ENCODE measurements at regions not wholly inside any gene's neighbourhood (a gene's known extent, or its start where the extent isn't known, plus 50 kb on each side); places are given as distances from the start of the nearest gene placed in this dataset.

- no peak overlapping the region for H2AFZ ChIP-seq (ENCODE audit: low read depth, low read length, severe bottlenecking)
- H3K27me3 ChIP-seq (ENCODE audit: low read length) = no peaks in the 10 kb centered on the region
- H4K20me1 ChIP-seq (ENCODE audit: low read depth, low read length) = no peaks in the 10 kb centered on the region
- no peaks in the 10 kb centered on the region for H3K36me3 ChIP-seq (ENCODE audit: low read length)
- no peak overlapping the region for H3K27ac ChIP-seq (ENCODE audit: low read depth, low read length)
- H3K9ac ChIP-seq (ENCODE audit: low read length) = no peak overlapping the region
- no peaks in the 10 kb centered on the region for H3K9me3 ChIP-seq (ENCODE audit: insufficient read depth, low read length)
- no peak overlapping the region for H3K4me3 ChIP-seq (ENCODE audit: insufficient read depth, low read length, poor library complexity, severe bottlenecking)
- H3F3A ChIP-seq (ENCODE audit: insufficient read depth) = no peaks in the 10 kb centered on the region
- no peaks in the 10 kb centered on the region for H3K9me2 ChIP-seq (replicated peaks; ENCODE audit: insufficient read depth, low read length)
- no peak overlapping the region for H3K4me2 ChIP-seq (ENCODE audit: low read depth, low read length, poor library complexity, severe bottlenecking)
- H3K79me2 ChIP-seq (ENCODE audit: insufficient read depth, low read length) = no peaks in the 10 kb centered on the region
- no peak for TF ChIP-seq EZH2phosphoT487 (conservative IDR thresholded peaks at IDR 0.05; ENCODE audit: low read length)
- TF ChIP-seq, protein P1, sequence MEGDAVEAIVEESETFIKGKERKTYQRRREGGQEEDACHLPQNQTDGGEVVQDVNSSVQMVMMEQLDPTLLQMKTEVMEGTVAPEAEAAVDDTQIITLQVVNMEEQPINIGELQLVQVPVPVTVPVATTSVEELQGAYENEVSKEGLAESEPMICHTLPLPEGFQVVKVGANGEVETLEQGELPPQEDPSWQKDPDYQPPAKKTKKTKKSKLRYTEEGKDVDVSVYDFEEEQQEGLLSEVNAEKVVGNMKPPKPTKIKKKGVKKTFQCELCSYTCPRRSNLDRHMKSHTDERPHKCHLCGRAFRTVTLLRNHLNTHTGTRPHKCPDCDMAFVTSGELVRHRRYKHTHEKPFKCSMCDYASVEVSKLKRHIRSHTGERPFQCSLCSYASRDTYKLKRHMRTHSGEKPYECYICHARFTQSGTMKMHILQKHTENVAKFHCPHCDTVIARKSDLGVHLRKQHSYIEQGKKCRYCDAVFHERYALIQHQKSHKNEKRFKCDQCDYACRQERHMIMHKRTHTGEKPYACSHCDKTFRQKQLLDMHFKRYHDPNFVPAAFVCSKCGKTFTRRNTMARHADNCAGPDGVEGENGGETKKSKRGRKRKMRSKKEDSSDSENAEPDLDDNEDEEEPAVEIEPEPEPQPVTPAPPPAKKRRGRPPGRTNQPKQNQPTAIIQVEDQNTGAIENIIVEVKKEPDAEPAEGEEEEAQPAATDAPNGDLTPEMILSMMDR (IDR thresholded peaks at IDR 0.05; ENCODE audit: insufficient read depth, low read length, poor library complexity, severe bottlenecking) = no peak
Measured at GRCh38 chr20:61052195-61052750, 199.8 kb upstream of the CDH4 start.

DNA sequence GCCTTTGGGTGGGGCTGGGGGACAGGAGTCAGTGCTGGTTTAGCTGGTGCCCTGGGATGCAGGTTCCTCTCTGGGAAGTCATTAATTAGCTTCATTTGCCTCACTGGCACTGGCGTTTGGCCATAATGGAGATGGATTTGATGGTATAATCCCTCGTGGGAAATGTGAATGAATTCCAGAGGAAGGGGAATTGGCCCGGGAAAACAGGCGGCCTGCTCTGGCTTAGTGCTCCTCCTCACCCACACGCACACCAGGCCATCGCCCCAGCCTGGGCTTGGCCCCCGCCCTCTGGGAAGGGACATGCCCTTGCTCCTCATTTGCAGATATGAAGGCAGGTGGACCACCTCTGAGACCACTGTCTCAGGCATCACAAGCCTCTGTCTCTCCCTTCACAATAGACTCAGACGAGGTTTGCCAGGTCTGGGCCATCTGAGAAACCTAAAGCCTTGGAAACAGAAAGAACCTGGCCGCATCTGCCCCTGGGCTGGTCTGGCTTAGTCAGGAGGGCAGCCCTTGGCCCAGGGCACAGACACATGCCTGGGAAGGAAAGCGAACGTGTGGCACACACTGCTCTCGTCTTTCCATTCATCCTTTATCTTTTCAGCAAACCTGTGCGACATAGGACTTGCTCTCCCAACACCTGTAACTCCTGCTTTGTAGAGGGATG is 199.2 kb upstream of the CDH4 start:
- H3K9me3 ChIP-seq (ENCODE audit: insufficient read depth, low read length) = no peaks in the 10 kb centered on the region
- no peaks in the 10 kb centered on the region for H3K9me2 ChIP-seq (replicated peaks; ENCODE audit: insufficient read depth, low read length)
- no peaks in the 10 kb centered on the region for H3F3A ChIP-seq (ENCODE audit: insufficient read depth)
- no peaks in the 10 kb centered on the region for H4K20me1 ChIP-seq (ENCODE audit: low read depth, low read length)
- H3K4me3 ChIP-seq (ENCODE audit: insufficient read depth, low read length, poor library complexity, severe bottlenecking) = no peak overlapping the region
- H3K4me2 ChIP-seq (ENCODE audit: low read depth, low read length, poor library complexity, severe bottlenecking) = no peak overlapping the region
- TF ChIP-seq, protein P1 (IDR thresholded peaks at IDR 0.05; ENCODE audit: insufficient read depth, low read length, poor library complexity, severe bottlenecking) = no peak
- no peak for TF ChIP-seq EZH2phosphoT487 (conservative IDR thresholded peaks at IDR 0.05; ENCODE audit: low read length)
- H3K27ac ChIP-seq (ENCODE audit: low read depth, low read length) = no peak overlapping the region
- no peaks in the 10 kb centered on the region for H3K79me2 ChIP-seq (ENCODE audit: insufficient read depth, low read length)
- no peaks in the 10 kb centered on the region for H3K27me3 ChIP-seq (ENCODE audit: low read length)
- no peak overlapping the region for H3K9ac ChIP-seq (ENCODE audit: low read length)
- no peaks in the 10 kb centered on the region for H3K36me3 ChIP-seq (ENCODE audit: low read length)
- no peak overlapping the region for H2AFZ ChIP-seq (ENCODE audit: low read depth, low read length, severe bottlenecking)

- no peak overlapping the region for H3K4me2 ChIP-seq (ENCODE audit: low read depth, low read length, poor library complexity, severe bottlenecking)
- H3K27me3 ChIP-seq (ENCODE audit: low read length) = no peaks in the 10 kb centered on the region
- no peaks in the 10 kb centered on the region for H3K9me2 ChIP-seq (replicated peaks; ENCODE audit: insufficient read depth, low read length)
- H3K4me3 ChIP-seq (ENCODE audit: insufficient read depth, low read length, poor library complexity, severe bottlenecking) = no peak overlapping the region
- H2AFZ ChIP-seq (ENCODE audit: low read depth, low read length, severe bottlenecking) = no peak overlapping the region
- TF ChIP-seq, protein P1 (IDR thresholded peaks at IDR 0.05; ENCODE audit: insufficient read depth, low read length, poor library complexity, severe bottlenecking) = no peak
- TF ChIP-seq EZH2phosphoT487 (conservative IDR thresholded peaks at IDR 0.05; ENCODE audit: low read length) = no peak
- no peaks in the 10 kb centered on the region for H3K36me3 ChIP-seq (ENCODE audit: low read length)
- H3F3A ChIP-seq (ENCODE audit: insufficient read depth) = no peaks in the 10 kb centered on the region
- H3K9ac ChIP-seq (ENCODE audit: low read length) = no peak overlapping the region
- H3K27ac ChIP-seq (ENCODE audit: low read depth, low read length) = no peak overlapping the region
- H4K20me1 ChIP-seq (ENCODE audit: low read depth, low read length) = no peaks in the 10 kb centered on the region
- H3K79me2 ChIP-seq (ENCODE audit: insufficient read depth, low read length) = no peaks in the 10 kb centered on the region
- H3K9me3 ChIP-seq (ENCODE audit: insufficient read depth, low read length) = no peaks in the 10 kb centered on the region
Measured at GRCh38 chr20:61053487-61053886, 198.6 kb upstream of the CDH4 start.
